ENCODE measurements at regions not wholly inside any gene's neighbourhood (a gene's known extent, or its start where the extent isn't known, plus 50 kb on each side); places are given as distances from the start of the nearest gene placed in this dataset.
"Not testable (repeated sequence)": the region's sequence is repeated elsewhere in the genome, so short reads cannot be mapped to it uniquely, and the experiment has no call there.

- DNase-seq = no peak
These were observed 404.7 kb upstream of the PPP2R3A start for GRCh38 chr3:135560847-135561246.

- no peak for DNase-seq
These were observed 400.8 kb upstream of the PPP2R3A start for GRCh38 chr3:135564696-135565095.

GRCh38 chr3:135565546-135565945, 400.0 kb upstream of the PPP2R3A start:
- DNase-seq = no peak

GRCh38 chr3:135567223-135567622, 398.3 kb upstream of the PPP2R3A start:
- no peak for DNase-seq

- no peak for DNase-seq
These were observed 388.8 kb upstream of the PPP2R3A start for GRCh38 chr3:135576751-135577150.

GRCh38 chr3:135581806-135582205, 383.7 kb upstream of the PPP2R3A start:
- no peak for DNase-seq

- no peak for DNase-seq
These were observed 382.7 kb upstream of the PPP2R3A start for GRCh38 chr3:135582800-135583199.

GRCh38 chr3:135596563-135596962, 369.0 kb upstream of the PPP2R3A start:
- DNase-seq = no peak

- no peak for DNase-seq
These were observed 367.7 kb upstream of the PPP2R3A start for GRCh38 chr3:135597855-135598254.

GRCh38 chr3:135598597-135598996, 366.9 kb upstream of the PPP2R3A start:
- DNase-seq = no peak

GRCh38 chr3:135604512-135604911, 361.0 kb upstream of the PPP2R3A start:
- DNase-seq = not testable (repeated sequence)

GRCh38 chr3:135618123-135618522, 347.4 kb upstream of the PPP2R3A start:
- DNase-seq = no peak

GRCh38 chr3:135621184-135621920, 344.2 kb upstream of the PPP2R3A start:
- no peak for DNase-seq

- DNase-seq = no peak
These were observed 343.3 kb upstream of the PPP2R3A start for GRCh38 chr3:135622215-135622614.

- DNase-seq = no peak
These were observed 342.9 kb upstream of the PPP2R3A start for GRCh38 chr3:135622656-135623055.

- no peak for DNase-seq
These were observed 342.0 kb upstream of the PPP2R3A start for GRCh38 chr3:135623558-135623957.

- no peak for DNase-seq
These were observed 338.5 kb upstream of the PPP2R3A start for GRCh38 chr3:135627057-135627456.

- DNase-seq = no peak
These were observed 335.7 kb upstream of the PPP2R3A start for GRCh38 chr3:135629701-135630408.

GRCh38 chr3:135632556-135633065, 332.9 kb upstream of the PPP2R3A start:
- no peak for DNase-seq

- DNase-seq = no peak
These were observed 332.4 kb upstream of the PPP2R3A start for GRCh38 chr3:135633078-135633477.

- no peak for DNase-seq
These were observed 328.9 kb upstream of the PPP2R3A start for GRCh38 chr3:135636596-135636995.

GRCh38 chr3:135637013-135637412, 328.5 kb upstream of the PPP2R3A start:
- DNase-seq = no peak

- DNase-seq = no peak
These were observed 323.8 kb upstream of the PPP2R3A start for GRCh38 chr3:135641761-135642160.

GRCh38 chr3:135645541-135645940, 320.0 kb upstream of the PPP2R3A start:
- DNase-seq = no peak

All from activated CD4-positive, alpha-beta T cell treated with anti-CD3 and anti-CD28 coated beads, Interleukin-2, amount 50 U/mL, for 48 hours (primary cell).